ENCODE measurements at regions not wholly inside any gene's neighbourhood (a gene's known extent, or its start where the extent isn't known, plus 50 kb on each side); places are given as distances from the start of the nearest gene placed in this dataset.

DNA sequence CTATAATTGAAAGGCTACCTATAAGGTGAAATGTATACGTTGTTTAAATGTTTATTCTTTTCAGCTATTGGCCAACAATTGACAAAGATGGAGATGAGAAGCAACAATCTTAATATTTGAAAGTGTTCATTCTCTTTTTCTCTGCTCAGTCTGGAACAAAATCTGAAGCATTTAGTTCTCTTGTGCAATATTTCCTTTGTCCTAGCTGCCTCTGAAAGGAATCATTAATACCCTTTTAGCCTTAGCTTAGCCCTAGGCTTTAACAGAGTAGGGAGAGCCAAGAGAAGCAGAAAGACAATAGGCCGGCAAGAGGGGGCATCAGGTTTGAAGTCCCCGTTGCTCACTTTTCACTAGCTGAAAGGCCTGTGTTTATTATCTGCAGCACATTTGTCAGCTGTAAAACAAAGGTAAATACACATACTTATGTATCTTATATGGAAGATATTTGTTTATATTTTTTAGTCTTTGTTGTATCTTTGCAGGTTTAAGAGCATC, 422.5 kb upstream of the SEMA6D start:
- in situ Hi-C loops (cut with HindIII; ENCODE audit: low sequenced_read_pairs), result no loop called here
- TF ChIP-seq, protein P1, sequence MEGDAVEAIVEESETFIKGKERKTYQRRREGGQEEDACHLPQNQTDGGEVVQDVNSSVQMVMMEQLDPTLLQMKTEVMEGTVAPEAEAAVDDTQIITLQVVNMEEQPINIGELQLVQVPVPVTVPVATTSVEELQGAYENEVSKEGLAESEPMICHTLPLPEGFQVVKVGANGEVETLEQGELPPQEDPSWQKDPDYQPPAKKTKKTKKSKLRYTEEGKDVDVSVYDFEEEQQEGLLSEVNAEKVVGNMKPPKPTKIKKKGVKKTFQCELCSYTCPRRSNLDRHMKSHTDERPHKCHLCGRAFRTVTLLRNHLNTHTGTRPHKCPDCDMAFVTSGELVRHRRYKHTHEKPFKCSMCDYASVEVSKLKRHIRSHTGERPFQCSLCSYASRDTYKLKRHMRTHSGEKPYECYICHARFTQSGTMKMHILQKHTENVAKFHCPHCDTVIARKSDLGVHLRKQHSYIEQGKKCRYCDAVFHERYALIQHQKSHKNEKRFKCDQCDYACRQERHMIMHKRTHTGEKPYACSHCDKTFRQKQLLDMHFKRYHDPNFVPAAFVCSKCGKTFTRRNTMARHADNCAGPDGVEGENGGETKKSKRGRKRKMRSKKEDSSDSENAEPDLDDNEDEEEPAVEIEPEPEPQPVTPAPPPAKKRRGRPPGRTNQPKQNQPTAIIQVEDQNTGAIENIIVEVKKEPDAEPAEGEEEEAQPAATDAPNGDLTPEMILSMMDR (IDR thresholded peaks at IDR 0.05; ENCODE audit: low read depth, low read length), result no peak
- no peak for DNase-seq (ENCODE audit: low read depth, low spot score)
- H3K4me3 ChIP-seq (ENCODE audit: low read depth, low read length), result no peak overlapping the region

DNA sequence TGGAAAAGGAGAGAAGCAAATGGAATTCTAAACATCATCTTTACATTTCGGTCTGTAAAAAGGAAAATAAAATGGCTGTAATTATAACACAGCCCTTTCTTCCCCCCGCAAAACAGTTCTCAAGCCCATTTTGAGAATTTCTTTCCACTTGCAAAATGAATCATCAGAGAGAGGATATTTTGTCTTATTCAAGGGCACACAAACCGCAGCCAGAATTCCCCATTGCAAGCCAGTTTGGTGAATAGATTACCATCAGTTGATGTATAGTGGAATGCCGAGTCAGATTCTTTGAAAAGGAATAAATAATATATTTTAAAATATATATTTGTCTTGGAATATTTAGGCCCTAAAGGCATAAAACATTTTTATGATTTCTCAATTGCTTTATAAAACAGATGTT, 420.4 kb upstream of the SEMA6D start:
- DNase-seq (ENCODE audit: low read depth, low spot score), result no peak
- in situ Hi-C loops (cut with HindIII; ENCODE audit: low sequenced_read_pairs), result no loop called here
- H3K4me3 ChIP-seq (ENCODE audit: low read depth, low read length), result no peak overlapping the region
- TF ChIP-seq, protein P1 (IDR thresholded peaks at IDR 0.05; ENCODE audit: low read depth, low read length), result no peak

DNA sequence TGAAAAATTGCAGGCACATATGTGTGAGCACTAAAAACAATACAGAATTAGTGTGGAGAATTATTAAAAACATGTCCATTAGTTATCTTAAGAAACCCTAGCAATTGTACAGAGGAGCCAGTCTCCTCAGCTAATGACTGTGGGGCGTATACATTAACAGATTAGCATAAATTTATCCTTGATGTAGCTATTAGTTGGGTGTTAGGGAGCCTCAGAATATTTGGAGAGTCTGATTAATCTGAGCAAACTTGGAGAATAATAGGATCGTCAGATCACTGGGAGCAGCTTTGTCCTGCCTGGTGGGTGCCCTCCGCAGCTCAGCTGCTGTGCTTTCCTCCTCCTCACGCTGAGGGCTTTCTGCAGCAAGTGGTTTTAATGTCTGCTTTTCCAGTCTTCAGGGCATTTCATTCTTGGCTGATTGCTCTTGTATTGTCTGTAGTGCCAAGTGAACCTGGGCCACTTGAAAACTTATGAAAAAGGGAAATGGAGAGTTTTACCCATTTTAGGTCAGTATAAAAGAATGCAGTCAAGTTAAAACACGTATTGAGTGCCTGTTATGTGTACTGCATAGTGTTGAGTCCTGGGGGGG, 417.4 kb upstream of the SEMA6D start:
- no peak overlapping the region for H3K4me3 ChIP-seq (ENCODE audit: low read depth, low read length)
- TF ChIP-seq, protein P1 (IDR thresholded peaks at IDR 0.05; ENCODE audit: low read depth, low read length), result no peak
- DNase-seq (ENCODE audit: low read depth, low spot score), result no peak
- in situ Hi-C loops (cut with HindIII; ENCODE audit: low sequenced_read_pairs), result no loop called here

DNA sequence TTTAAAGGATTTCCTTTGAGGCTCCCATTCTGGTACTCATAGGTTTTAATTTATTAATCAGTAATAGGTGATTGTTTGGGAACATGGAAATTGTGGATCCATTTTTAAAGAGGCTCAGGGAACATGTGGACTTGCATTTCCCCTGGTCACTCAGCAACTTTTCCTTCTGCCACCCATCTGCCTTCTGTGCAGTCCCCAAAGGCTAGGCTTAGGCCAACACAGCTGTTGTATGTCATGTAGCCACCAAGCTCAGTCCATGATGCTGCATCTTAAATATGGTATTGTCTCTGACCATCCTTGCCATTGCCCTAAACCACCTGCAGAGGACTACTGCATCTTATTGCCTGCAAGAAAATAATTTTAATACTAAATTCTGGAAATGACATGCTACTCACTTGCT, 416.7 kb upstream of the SEMA6D start:
- in situ Hi-C loops (cut with HindIII; ENCODE audit: low sequenced_read_pairs), result no loop called here
- no peak for DNase-seq (ENCODE audit: low read depth, low spot score)
- TF ChIP-seq, protein P1 (IDR thresholded peaks at IDR 0.05; ENCODE audit: low read depth, low read length), result no peak

DNA sequence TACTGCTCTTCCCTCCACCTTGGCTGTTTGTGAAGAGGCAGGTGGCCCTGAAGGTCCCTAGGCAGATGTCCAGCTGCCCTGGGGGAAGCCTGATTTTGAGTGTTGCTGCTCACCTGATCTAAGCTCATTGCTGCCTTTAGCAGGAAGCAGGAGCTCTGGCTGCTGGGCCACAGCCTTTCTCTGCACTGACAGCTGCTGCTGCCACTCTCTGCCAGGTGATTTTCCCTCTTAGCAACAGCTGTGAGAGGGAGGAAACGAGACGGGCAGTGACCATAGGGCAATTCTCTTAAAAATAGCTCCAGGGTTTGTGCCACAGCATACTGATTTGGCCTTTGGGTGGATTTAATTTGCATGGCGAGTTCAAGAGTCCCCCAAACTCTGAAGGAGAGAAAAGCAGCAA, 415.8 kb upstream of the SEMA6D start:
- TF ChIP-seq, protein P1 (IDR thresholded peaks at IDR 0.05; ENCODE audit: low read depth, low read length), result no peak
- in situ Hi-C loops (cut with HindIII; ENCODE audit: low sequenced_read_pairs), result no loop called here
- H3K4me3 ChIP-seq (ENCODE audit: low read depth, low read length), result no peak overlapping the region
- no peak for DNase-seq (ENCODE audit: low read depth, low spot score)

More for the DNA sequence above, 416.7 kb upstream of the SEMA6D start:
- H3K4me3 ChIP-seq (ENCODE audit: low read depth, low read length), result no peak overlapping the region

DNA sequence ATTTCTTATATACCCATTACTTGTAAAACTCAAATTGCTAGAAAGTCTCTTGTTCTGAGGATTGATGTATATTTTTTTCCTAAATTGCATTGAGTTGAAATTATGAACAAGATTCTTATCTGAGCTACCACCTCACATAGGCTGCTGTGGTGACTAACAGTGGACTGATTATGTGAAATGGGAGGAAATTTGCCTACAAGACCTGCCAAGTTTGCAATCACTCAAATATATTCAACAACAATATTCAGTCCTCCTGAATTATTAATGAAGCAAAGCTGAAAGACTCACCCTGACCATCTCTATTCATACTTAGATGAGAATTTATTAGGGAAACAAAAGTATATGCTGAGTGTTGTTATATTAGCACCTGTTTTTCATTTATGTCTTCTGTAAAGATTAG, 412.6 kb upstream of the SEMA6D start:
- no peak overlapping the region for H3K4me3 ChIP-seq (ENCODE audit: low read depth, low read length)
- TF ChIP-seq, protein P1 (IDR thresholded peaks at IDR 0.05; ENCODE audit: low read depth, low read length), result no peak
- no peak for DNase-seq (ENCODE audit: low read depth, low spot score)
- in situ Hi-C loops (cut with HindIII; ENCODE audit: low sequenced_read_pairs), result no loop called here
